IMR-90 (cell line): ENCODE measurements at regions not wholly inside any gene's neighbourhood (a gene's known extent, or its start where the extent isn't known, plus 50 kb on each side); places are given as distances from the start of the nearest gene placed in this dataset.

Experiments
- ATAC-seq: fragments of 200-7000 bp; cut with Tn5 transposase; 2 replicates; pipeline ENCODE4 v1.9.1; 2020; ENCODE audit warnings: low read depth, mild to moderate bottlenecking, moderate library complexity
- BruUV-seq: library from RNA; stranded (reverse); fragments of 400-500 nt; replicated peaks from 2 replicates; lab custom pipeline; 2021; lab: Mats Ljungman, UMichigan
- CTCF ChIA-PET: fragments of 300-600 bp; formaldehyde crosslinking; extraction: SDS; loops from one replicate; lab custom pipeline; 2021; ENCODE audit warnings: antibody characterized with exemption; lab: Yijun Ruan, JAX
- POLR2A ChIA-PET: fragments of 300-600 bp; sonication (Branson Sonifier 250); formaldehyde crosslinking; loops from one replicate; lab custom pipeline; 2022; ENCODE audit warnings: antibody characterized with exemption; ENCODE audit not compliant: unreplicated experiment; lab: Charles Lee
- DNase-seq: peaks from one replicate; pipeline ENCODE4 v3.0.0; 2013
- H2AFZ ChIP-seq: replicated peaks from 2 replicates; pipeline ENCODE3; 2013; ENCODE audit warnings: low read length, mild to moderate bottlenecking; ENCODE audit not compliant: poor library complexity
- H2AK5ac ChIP-seq: 2 replicates; pipeline ENCODE4 v1.6.1; 2013; ENCODE audit warnings: low read depth, low read length, inconsistent platforms
- H2AK9ac ChIP-seq: replicated peaks from 2 replicates; pipeline ENCODE3; 2013; ENCODE audit warnings: mild to moderate bottlenecking, low read depth, low read length, moderate library complexity; ENCODE audit not compliant: poor library complexity
- H2BK120ac ChIP-seq: 2 replicates; pipeline ENCODE4 v1.6.1; 2013; ENCODE audit warnings: low read depth, low read length, inconsistent platforms
- H2BK15ac ChIP-seq: 3 replicates; pipeline ENCODE4 v1.6.1; 2013; ENCODE audit warnings: low read depth, low read length, inconsistent platforms
- H2BK20ac ChIP-seq: 2 replicates; pipeline ENCODE4 v1.6.1; 2013; ENCODE audit warnings: low read depth, mild to moderate bottlenecking, inconsistent platforms, low read length, moderate library complexity
- H2BK5ac ChIP-seq: 2 replicates; pipeline ENCODE4 v1.6.1; 2013; ENCODE audit warnings: mild to moderate bottlenecking, low read depth, low read length, inconsistent platforms; ENCODE audit not compliant: poor library complexity, severe bottlenecking
- H3K14ac ChIP-seq: replicated peaks from 2 replicates; pipeline ENCODE4 v1.6.1; 2013; ENCODE audit warnings: low read depth, low read length, inconsistent platforms
- H3K18ac ChIP-seq: 2 replicates; pipeline ENCODE4 v1.6.1; 2013; ENCODE audit warnings: low read depth, low read length, control low read depth
- H3K23ac ChIP-seq: 2 replicates; pipeline ENCODE4 v1.6.1; 2013; ENCODE audit warnings: low read depth, low read length, inconsistent platforms
- H3K27ac ChIP-seq: 2 replicates; pipeline ENCODE4 v1.5.1; 2013; ENCODE audit warnings: mild to moderate bottlenecking, control low read depth, low read length; ENCODE audit not compliant: insufficient read depth
- H3K27me3 ChIP-seq: 2 replicates; pipeline ENCODE4 v1.6.1; 2013; ENCODE audit warnings: low read length; ENCODE audit not compliant: control insufficient read depth, insufficient read depth
- H3K36me3 ChIP-seq: 2 replicates; pipeline ENCODE4 v1.6.1; 2013; ENCODE audit warnings: low read length, mixed read lengths; ENCODE audit not compliant: control insufficient read depth, insufficient read depth
- H3K4ac ChIP-seq: 2 replicates; pipeline ENCODE4 v1.6.1; 2013; ENCODE audit warnings: low read depth, low read length, inconsistent platforms
- H3K4me1 ChIP-seq: 2 replicates; pipeline ENCODE4 v1.6.1; 2013; ENCODE audit warnings: low read length, mixed read lengths; ENCODE audit not compliant: control insufficient read depth, insufficient read depth
- H3K4me2 ChIP-seq: 2 replicates; pipeline ENCODE4 v1.6.1; 2013; ENCODE audit warnings: low read depth, mild to moderate bottlenecking, control low read depth, low read length, moderate library complexity
- H3K4me3 ChIP-seq: 2 replicates; pipeline ENCODE4 v1.5.1; 2013; ENCODE audit warnings: low read depth, mild to moderate bottlenecking, control low read depth, low read length, moderate library complexity; ENCODE audit not compliant: insufficient read depth
- H3K56ac ChIP-seq: 2 replicates; pipeline ENCODE4 v1.6.1; 2013; ENCODE audit warnings: low read length, inconsistent platforms; ENCODE audit not compliant: insufficient read depth; ENCODE audit errors: extremely low read depth
- H3K79me1 ChIP-seq, 2 experiments: 2 replicates each; pipeline ENCODE4 v1.6.1; 2013; ENCODE audit warnings: low read length in 2 of 2, inconsistent platforms in 1 of 2, low read depth in 1 of 2
- H3K9ac ChIP-seq: 2 replicates; pipeline ENCODE4 v1.6.1; 2013; ENCODE audit warnings: low read depth, low read length, control low read depth
- H3K9me1 ChIP-seq: 2 replicates; pipeline ENCODE4 v1.6.1; 2013; ENCODE audit warnings: low read length, inconsistent platforms; ENCODE audit not compliant: insufficient read depth
- H3K9me3 ChIP-seq: 2 replicates; pipeline ENCODE4 v1.6.1; 2013; ENCODE audit warnings: low read length; ENCODE audit not compliant: control insufficient read depth, insufficient read depth
- H4K20me1 ChIP-seq: 2 replicates; pipeline ENCODE4 v1.6.1; 2013; ENCODE audit warnings: low read length, inconsistent platforms; ENCODE audit not compliant: insufficient read depth
- H4K5ac ChIP-seq: 2 replicates; pipeline ENCODE4 v1.6.1; 2013; ENCODE audit warnings: mild to moderate bottlenecking, low read depth, low read length, control low read depth
- H4K8ac ChIP-seq, 2 experiments: 2 replicates each; pipeline ENCODE4 v1.6.1; 2013; ENCODE audit warnings: low read depth in 2 of 2, low read length in 2 of 2, control low read depth in 1 of 2, inconsistent platforms in 1 of 2
- H4K91ac ChIP-seq: 2 replicates; pipeline ENCODE4 v1.6.1; 2013; ENCODE audit warnings: low read depth, low read length, inconsistent platforms; ENCODE audit not compliant: insufficient read depth
- BHLHE40 ChIP-seq: fragments of 150-350 bp; IDR thresholded peaks from 2 replicates; pipeline ENCODE4 v1.6.1; 2016; ENCODE audit warnings: mild to moderate bottlenecking, low read depth, low read length
- CEBPB ChIP-seq: IDR thresholded peaks from 2 replicates; pipeline ENCODE4 v1.6.1; 2012; ENCODE audit warnings: low read depth, low read length, improper control_type of control experiment
- CHD1 ChIP-seq: IDR thresholded peaks from 2 replicates; pipeline ENCODE4 v1.6.1; 2012; ENCODE audit warnings: low read depth, low read length, improper control_type of control experiment
- FOS ChIP-seq: fragments of 150-350 bp; IDR thresholded peaks from 2 replicates; pipeline ENCODE4 v1.6.1; 2016; ENCODE audit warnings: low read depth, low read length
- MAFK ChIP-seq: IDR thresholded peaks from 2 replicates; pipeline ENCODE4 v1.6.1; 2012; ENCODE audit warnings: low read depth, low read length, improper control_type of control experiment
- MAZ ChIP-seq: IDR thresholded peaks from 2 replicates; pipeline ENCODE4 v1.6.1; 2012; ENCODE audit warnings: low read depth, mild to moderate bottlenecking, low read length, improper control_type of control experiment, moderate library complexity, borderline replicate concordance
- NFE2L2 ChIP-seq: fragments of 150-350 bp; IDR thresholded peaks from 2 replicates; pipeline ENCODE4 v1.6.1; 2016; ENCODE audit warnings: low read depth, mild to moderate bottlenecking, low read length
- POLR2A ChIP-seq: IDR thresholded peaks from 2 replicates; pipeline ENCODE4 v1.6.1; 2012; ENCODE audit warnings: mild to moderate bottlenecking, low read depth, low read length
- RAD21 ChIP-seq: IDR thresholded peaks from 2 replicates; pipeline ENCODE4 v1.6.1; 2012; ENCODE audit warnings: low read length, improper control_type of control experiment
- RCOR1 ChIP-seq: IDR thresholded peaks from 2 replicates; pipeline ENCODE4 v1.6.1; 2012; ENCODE audit warnings: mild to moderate bottlenecking, low read length, improper control_type of control experiment; ENCODE audit not compliant: insufficient replicate concordance
- RFX5 ChIP-seq: IDR thresholded peaks from 2 replicates; pipeline ENCODE4 v1.8.0; 2012; ENCODE audit warnings: low read depth, mild to moderate bottlenecking, low read length, moderate library complexity
- SMC3 ChIP-seq: fragments of 150-350 bp; IDR thresholded peaks from 2 replicates; pipeline ENCODE4 v1.6.1; 2016; ENCODE audit warnings: low read depth, mild to moderate bottlenecking, antibody characterized with exemption, low read length, moderate library complexity
- USF2 ChIP-seq: fragments of 150-350 bp; IDR thresholded peaks from 2 replicates; pipeline ENCODE4 v1.6.1; 2017; ENCODE audit warnings: mild to moderate bottlenecking, antibody characterized with exemption, low read length, low read depth
- WGBS, 2 experiments: methylation state at CpG; one replicate each; pipeline versions ENCODE4 v1.1.5 to v1.1.7; 2013; ENCODE audit warnings: missing lambda C conversion rate in 2 of 2; ENCODE audit not compliant: insufficient read length in 1 of 2; ENCODE audit errors: extremely low coverage in 2 of 2; 5-methylcytosine and 5-hydroxymethylcytosine counted together
- dilution Hi-C: fragments of 300-500 bp; cut with HindIII; formaldehyde crosslinking; loops from one replicate; pipeline ENCODE4 v1.14.3; 2018; ENCODE audit warnings: low sequenced_read_pairs; ENCODE audit not compliant: unreplicated experiment
- in situ Hi-C: fragments of 300-500 bp; cut with MboI; formaldehyde crosslinking; loops from 3 replicates; pipeline ENCODE4 v1.14.3; 2019; ENCODE audit warnings: low sequenced_read_pairs, inconsistent platforms, mixed read lengths
- intact Hi-C: fragments of 100-400 bp; cut with micrococcal nuclease; formaldehyde crosslinking; loops from 2 replicates; pipeline ENCODE4 v1.10.0; 2022
- TF ChIP-seq, protein P1 (sequence below): conservative IDR thresholded peaks from 2 replicates; pipeline ENCODE4 v1.5.1; 2012; ENCODE audit warnings: mild to moderate bottlenecking, low read depth, low read length, improper control_type of control experiment
- TF ChIP-seq, protein P2 (sequence below): fragments of 150-350 bp; IDR thresholded peaks from 2 replicates; pipeline ENCODE4 v1.6.1; 2016; ENCODE audit warnings: low read depth, mild to moderate bottlenecking, low read length, moderate library complexity, borderline replicate concordance

GRCh38 chr6:95740157-95740556 lies 162.8 kb downstream of the MANEA start:
- H3K14ac ChIP-seq = no peak overlapping the region
- H3K27me3 ChIP-seq = no peaks in the 10 kb centered on the region
- no peak overlapping the region for H4K5ac ChIP-seq
- no peak for ATAC-seq
- CTCF ChIA-PET = no interaction called here
- no peak overlapping the region for H3K4me2 ChIP-seq
- no peak overlapping the region for H4K91ac ChIP-seq
- H2AFZ ChIP-seq = no peak overlapping the region
- no CpG with 5 or more reads among the region's 1 CpG for WGBS, 2 experiments
- H2BK15ac ChIP-seq = no peak overlapping the region
- H2BK5ac ChIP-seq = no peak overlapping the region
- no peaks in the 10 kb centered on the region for H3K4me1 ChIP-seq
- H3K27ac ChIP-seq = no peak overlapping the region
- no TSS peak for BruUV-seq
- H3K36me3 ChIP-seq = no peaks in the 10 kb centered on the region
- H2BK120ac ChIP-seq = no peak overlapping the region
- no peak overlapping the region for H3K56ac ChIP-seq
- no peak overlapping the region for H2AK9ac ChIP-seq
- TF ChIP-seq FOS (no peak), SMC3 (no peak), CEBPB (no peak), MAFK (no peak), RFX5 (no peak), RCOR1 (no peak), USF2 (no peak), BHLHE40 (no peak), NFE2L2 (no peak), CHD1 (no peak), POLR2A (no peak), MAZ (no peak), RAD21 (no peak)
- TF ChIP-seq, protein P1, sequence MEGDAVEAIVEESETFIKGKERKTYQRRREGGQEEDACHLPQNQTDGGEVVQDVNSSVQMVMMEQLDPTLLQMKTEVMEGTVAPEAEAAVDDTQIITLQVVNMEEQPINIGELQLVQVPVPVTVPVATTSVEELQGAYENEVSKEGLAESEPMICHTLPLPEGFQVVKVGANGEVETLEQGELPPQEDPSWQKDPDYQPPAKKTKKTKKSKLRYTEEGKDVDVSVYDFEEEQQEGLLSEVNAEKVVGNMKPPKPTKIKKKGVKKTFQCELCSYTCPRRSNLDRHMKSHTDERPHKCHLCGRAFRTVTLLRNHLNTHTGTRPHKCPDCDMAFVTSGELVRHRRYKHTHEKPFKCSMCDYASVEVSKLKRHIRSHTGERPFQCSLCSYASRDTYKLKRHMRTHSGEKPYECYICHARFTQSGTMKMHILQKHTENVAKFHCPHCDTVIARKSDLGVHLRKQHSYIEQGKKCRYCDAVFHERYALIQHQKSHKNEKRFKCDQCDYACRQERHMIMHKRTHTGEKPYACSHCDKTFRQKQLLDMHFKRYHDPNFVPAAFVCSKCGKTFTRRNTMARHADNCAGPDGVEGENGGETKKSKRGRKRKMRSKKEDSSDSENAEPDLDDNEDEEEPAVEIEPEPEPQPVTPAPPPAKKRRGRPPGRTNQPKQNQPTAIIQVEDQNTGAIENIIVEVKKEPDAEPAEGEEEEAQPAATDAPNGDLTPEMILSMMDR = no peak
- TF ChIP-seq, protein P2, sequence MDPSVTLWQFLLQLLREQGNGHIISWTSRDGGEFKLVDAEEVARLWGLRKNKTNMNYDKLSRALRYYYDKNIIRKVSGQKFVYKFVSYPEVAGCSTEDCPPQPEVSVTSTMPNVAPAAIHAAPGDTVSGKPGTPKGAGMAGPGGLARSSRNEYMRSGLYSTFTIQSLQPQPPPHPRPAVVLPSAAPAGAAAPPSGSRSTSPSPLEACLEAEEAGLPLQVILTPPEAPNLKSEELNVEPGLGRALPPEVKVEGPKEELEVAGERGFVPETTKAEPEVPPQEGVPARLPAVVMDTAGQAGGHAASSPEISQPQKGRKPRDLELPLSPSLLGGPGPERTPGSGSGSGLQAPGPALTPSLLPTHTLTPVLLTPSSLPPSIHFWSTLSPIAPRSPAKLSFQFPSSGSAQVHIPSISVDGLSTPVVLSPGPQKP = no peak
- no peak overlapping the region for H2AK5ac ChIP-seq
- H3K23ac ChIP-seq = no peak overlapping the region
- no peak overlapping the region for H3K4ac ChIP-seq
- POLR2A ChIA-PET = no interaction called here
- intact Hi-C loops = no loop called here
- no peaks in the 10 kb centered on the region for H3K79me1 ChIP-seq
- peaks cover 2% of the 10 kb centered on the region for H3K9me3 ChIP-seq
- no peak overlapping the region for H3K18ac ChIP-seq
- no peak overlapping the region for H3K9ac ChIP-seq
- in situ Hi-C loops = no loop called here
- H3K9me1 ChIP-seq = no peaks in the 10 kb centered on the region
- no peak overlapping the region for H3K4me3 ChIP-seq
- dilution Hi-C loops = no loop called here
- no peak overlapping the region for H2BK20ac ChIP-seq
- no peak overlapping the region for H4K8ac ChIP-seq
- no peak for DNase-seq
- H4K20me1 ChIP-seq = no peaks in the 10 kb centered on the region
